Esophagus muscularis mucosa (tissue), 4 donors: ENCODE measurements at regions not wholly inside any gene's neighbourhood (a gene's known extent, or its start where the extent isn't known, plus 50 kb on each side); places are given as distances from the start of the nearest gene placed in this dataset.
A peak's percentile ranks its signal among the peaks of the same experiment; 100 is the strongest.

ENCODE experiments used
- DNase-seq: peaks from one replicate; pipeline ENCODE4 v3.0.0-alpha.2; 2017; ENCODE audit errors: extremely low spot score
- H3K27ac ChIP-seq, 4 donors: fragments of 200-600 bp; sonication (generic); replicated peaks in 1 of 4; 1 replicate in 3 of 4; 2 replicates in 1 of 4; pipeline ENCODE4 v1.5.1; 2016 to 2019; ENCODE audit warnings: mild to moderate bottlenecking in 1 of 4
- H3K27me3 ChIP-seq, 4 donors: fragments of 200-600 bp; sonication (generic); one replicate each; pipeline versions ENCODE4 v1.5.1 to v1.6.0; 2016 to 2019
- H3K36me3 ChIP-seq, 4 donors: fragments of 200-600 bp; sonication (generic); one replicate each; pipeline ENCODE4 v1.5.1; 2016 to 2019
- H3K4me1 ChIP-seq, 4 donors: fragments of 200-600 bp; sonication (generic); one replicate each; pipeline ENCODE4 v1.5.1; 2016 to 2019
- H3K4me3 ChIP-seq, 4 donors: fragments of 200-600 bp; sonication (generic); 1 replicate in 2 of 4; 2 replicates in 2 of 4; pipeline ENCODE4 v1.5.1; 2016 to 2019; ENCODE audit warnings: mild to moderate bottlenecking in 4 of 4, moderate library complexity in 1 of 4
- H3K9me3 ChIP-seq, 4 donors: fragments of 200-600 bp; sonication (generic); 1 replicate in 3 of 4; 2 replicates in 1 of 4; pipeline ENCODE4 v1.5.1; 2016 to 2019
- EP300 ChIP-seq: sonication (generic); formaldehyde crosslinking; IDR thresholded peaks from one replicate; pipeline ENCODE4 v1.6.1; 2017; ENCODE audit warnings: antibody characterized with exemption
- POLR2A ChIP-seq: fragments of 450-650 bp; IDR thresholded peaks from one replicate; pipeline ENCODE4 v1.6.1; 2017; ENCODE audit warnings: antibody characterized with exemption, moderate library complexity, mild to moderate bottlenecking, low read depth
- POLR2AphosphoS5 ChIP-seq, 2 donors: sonication (generic); formaldehyde crosslinking; IDR thresholded peaks; one replicate each; pipeline ENCODE4 v1.6.1; 2017; ENCODE audit warnings: antibody characterized with exemption in 2 of 2
- WGBS: methylation state at CpG from one replicate; pipeline ENCODE4 v1.1.5; 2018; 5-methylcytosine and 5-hydroxymethylcytosine counted together
- intact Hi-C: fragments of 100-400 bp; cut with DNase I; formaldehyde crosslinking; loops from one replicate; pipeline ENCODE4 v1.15.1; 2023
- TF ChIP-seq, protein P1 (sequence below), 3 experiments: fragments of 200-600 bp in 2 of 3; fragments of 450-650 bp in 1 of 3; sonication (generic) in 2 of 3; IDR thresholded peaks; one replicate each; pipeline ENCODE4 v1.5.1; 2017 to 2019; ENCODE audit warnings: antibody characterized with exemption in 3 of 3, mild to moderate bottlenecking in 2 of 3, moderate library complexity in 1 of 3

- Histone ChIP-seq H3K27ac (peak overlapping the region; percentile 99 to 100 (median 100)), H3K4me3 (peak overlapping the region in 3 of 4 donors; percentile 4 to 29 (median 25)), H3K4me1 (peaks cover 95 to 100% (median 100%) of the 10 kb centered on the region in 4 donors), H3K9me3 (no peaks in the 10 kb centered on the region), H3K36me3 (peaks cover 0 to 9% (median 2%) of the 10 kb centered on the region in 4 donors), H3K27me3 (no peaks in the 10 kb centered on the region)
- TF ChIP-seq POLR2AphosphoS5 (IDR thresholded peaks at IDR 0.05) (no peak), EP300 (no peak), POLR2A (no peak)
- TF ChIP-seq, protein P1, sequence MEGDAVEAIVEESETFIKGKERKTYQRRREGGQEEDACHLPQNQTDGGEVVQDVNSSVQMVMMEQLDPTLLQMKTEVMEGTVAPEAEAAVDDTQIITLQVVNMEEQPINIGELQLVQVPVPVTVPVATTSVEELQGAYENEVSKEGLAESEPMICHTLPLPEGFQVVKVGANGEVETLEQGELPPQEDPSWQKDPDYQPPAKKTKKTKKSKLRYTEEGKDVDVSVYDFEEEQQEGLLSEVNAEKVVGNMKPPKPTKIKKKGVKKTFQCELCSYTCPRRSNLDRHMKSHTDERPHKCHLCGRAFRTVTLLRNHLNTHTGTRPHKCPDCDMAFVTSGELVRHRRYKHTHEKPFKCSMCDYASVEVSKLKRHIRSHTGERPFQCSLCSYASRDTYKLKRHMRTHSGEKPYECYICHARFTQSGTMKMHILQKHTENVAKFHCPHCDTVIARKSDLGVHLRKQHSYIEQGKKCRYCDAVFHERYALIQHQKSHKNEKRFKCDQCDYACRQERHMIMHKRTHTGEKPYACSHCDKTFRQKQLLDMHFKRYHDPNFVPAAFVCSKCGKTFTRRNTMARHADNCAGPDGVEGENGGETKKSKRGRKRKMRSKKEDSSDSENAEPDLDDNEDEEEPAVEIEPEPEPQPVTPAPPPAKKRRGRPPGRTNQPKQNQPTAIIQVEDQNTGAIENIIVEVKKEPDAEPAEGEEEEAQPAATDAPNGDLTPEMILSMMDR (IDR thresholded peaks at IDR 0.05), result no peak
- intact Hi-C loops, result no loop called here
- WGBS, result 82% methylated on average over 48 of the region's 79 CpGs
- DNase-seq, result no peak
Measured at GRCh38 chr22:46061501-46062231, 84.7 kb upstream of the WNT7B start.

DNA sequence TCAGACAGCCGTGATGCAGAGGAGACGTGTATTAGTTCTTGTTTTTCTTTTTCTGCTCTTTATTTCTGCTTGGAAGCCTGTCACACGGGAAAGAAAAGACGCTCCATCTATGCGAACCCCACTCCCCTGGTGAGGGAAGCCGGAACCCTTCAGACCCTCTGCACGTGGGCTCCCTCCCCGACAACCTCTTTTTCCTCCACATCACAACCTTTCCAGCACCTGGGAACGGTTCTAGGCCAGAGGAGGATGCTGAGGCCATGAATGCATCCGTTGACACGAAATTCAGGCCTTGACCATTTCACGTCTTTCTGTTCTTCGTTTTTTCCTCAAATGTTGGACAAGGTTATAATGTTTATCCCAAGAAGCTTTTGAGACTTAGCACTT lies 85.3 kb upstream of the WNT7B start:
- TF ChIP-seq, protein P1 (IDR thresholded peaks at IDR 0.05), result no peak
- Histone ChIP-seq H3K27ac (peak overlapping the region; percentile 99 to 100 (median 100)), H3K36me3 (peaks cover 0 to 9% (median 2%) of the 10 kb centered on the region in 4 donors), H3K4me3 (peak overlapping the region in 1 of 4 donors; percentile 29), H3K9me3 (no peaks in the 10 kb centered on the region), H3K27me3 (no peaks in the 10 kb centered on the region), H3K4me1 (peaks cover 91 to 100% (median 100%) of the 10 kb centered on the region in 4 donors)
- no peak for DNase-seq
- 87% methylated on average over 13 of the region's 13 CpGs for WGBS
- intact Hi-C loops, result no loop called here

DNA sequence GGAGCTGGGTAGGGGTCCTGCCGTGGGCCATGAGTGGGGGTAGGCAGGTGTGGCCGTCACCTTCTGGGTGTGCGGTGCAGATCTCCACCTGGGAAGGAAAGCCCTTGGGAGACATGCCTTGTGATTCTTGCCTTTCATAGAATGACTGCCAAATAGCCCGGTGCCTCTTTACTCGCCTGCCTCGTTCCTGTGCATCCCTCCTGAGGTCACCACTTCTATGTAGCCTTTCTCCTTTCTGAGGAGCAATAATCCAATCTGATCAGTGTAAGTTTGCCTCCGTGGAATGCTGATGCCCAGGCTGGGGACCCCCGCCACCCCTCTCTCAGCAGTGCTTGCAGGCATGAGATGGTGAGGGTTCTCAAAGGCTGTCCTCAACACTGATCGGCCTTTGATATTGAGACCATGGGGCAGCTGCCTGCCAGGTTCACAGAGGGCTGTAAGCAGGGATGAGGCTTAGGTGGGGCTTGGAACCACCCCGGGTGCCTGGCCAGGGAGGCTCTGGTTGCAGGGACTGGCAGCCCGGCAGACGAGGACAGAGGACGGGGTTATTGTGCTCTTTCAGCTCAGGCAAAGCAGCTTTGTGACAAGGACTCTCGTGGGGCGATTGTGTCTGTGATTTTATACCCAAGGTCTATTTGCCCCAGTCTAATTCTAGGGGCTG lies 86.1 kb upstream of the WNT7B start:
- Histone ChIP-seq H3K27ac (peak overlapping the region; percentile 99 to 100 (median 100)), H3K36me3 (peaks cover 0 to 9% (median 2%) of the 10 kb centered on the region in 4 donors), H3K27me3 (no peaks in the 10 kb centered on the region), H3K4me1 (peaks cover 86 to 100% (median 100%) of the 10 kb centered on the region in 4 donors), H3K4me3 (peak overlapping the region in 2 of 4 donors; percentile 10 to 11), H3K9me3 (no peaks in the 10 kb centered on the region)
- TF ChIP-seq EP300 (no peak), POLR2A (no peak), POLR2AphosphoS5 (IDR thresholded peaks at IDR 0.05) (no peak)
- TF ChIP-seq, protein P1 (IDR thresholded peaks at IDR 0.05), result no peak
- intact Hi-C loops, result no loop called here
- 74% methylated on average over 15 of the region's 15 CpGs for WGBS
- DNase-seq, result no peak

DNA sequence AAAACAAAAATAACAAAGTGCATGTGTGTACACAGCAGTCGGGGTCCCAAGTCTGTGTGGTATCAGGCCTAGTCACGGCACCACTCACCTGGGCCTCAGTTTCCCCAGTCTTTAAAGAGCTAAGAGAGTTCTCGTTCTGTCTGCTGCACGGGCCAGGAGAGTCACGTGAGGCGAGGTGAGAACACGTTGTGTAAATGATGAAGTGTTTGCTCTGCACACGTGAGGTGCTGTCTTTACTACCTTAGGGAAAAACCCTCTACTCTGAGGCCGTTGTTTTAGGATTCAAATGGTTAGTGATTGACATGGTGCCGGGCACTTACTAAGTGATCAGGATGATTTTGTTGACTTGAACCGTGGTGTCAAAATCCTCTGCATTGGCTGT lies 86.5 kb upstream of the PPARA start:
- H3K4me3 ChIP-seq, result peak overlapping the region in 2 of 4 donors; percentile 39 to 45
- H3K9me3 ChIP-seq, result no peaks in the 10 kb centered on the region
- peaks cover 86 to 100% (median 100%) of the 10 kb centered on the region in 4 donors for H3K4me1 ChIP-seq
- no peak for DNase-seq
- peak overlapping the region; percentile 99 to 100 (median 100) for H3K27ac ChIP-seq
- TF ChIP-seq, protein P1 (IDR thresholded peaks at IDR 0.05), result no peak
- TF ChIP-seq EP300 (no peak), POLR2A (no peak), POLR2AphosphoS5 (IDR thresholded peaks at IDR 0.05) (no peak)
- H3K36me3 ChIP-seq, result peaks cover 0 to 9% (median 2%) of the 10 kb centered on the region in 4 donors
- 74% methylated on average over 11 of the region's 11 CpGs for WGBS
- no peaks in the 10 kb centered on the region for H3K27me3 ChIP-seq
- intact Hi-C loops, result no loop called here
